GM06990 (cell line): ENCODE measurements at regions not wholly inside any gene's neighbourhood (a gene's known extent, or its start where the extent isn't known, plus 50 kb on each side); places are given as distances from the start of the nearest gene placed in this dataset.

Experiments
- DNase-seq: peaks from one replicate; pipeline ENCODE4 v3.0.0-alpha.2; 2011; ENCODE audit not compliant: insufficient read length; ENCODE audit errors: extremely low read depth
- H3K27me3 ChIP-seq: replicated peaks from 2 replicates; pipeline ENCODE4 v1.6.0; 2011; ENCODE audit warnings: low read length; ENCODE audit not compliant: control insufficient read depth, insufficient read depth
- H3K36me3 ChIP-seq: 2 replicates; pipeline ENCODE4 v1.5.1; 2011; ENCODE audit warnings: low read length; ENCODE audit not compliant: control insufficient read depth, insufficient read depth
- H3K4me3 ChIP-seq: replicated peaks from 2 replicates; pipeline ENCODE4 v1.5.1; 2011; ENCODE audit warnings: low read depth, mild to moderate bottlenecking, control low read depth, low read length
- CTCF ChIP-seq: IDR thresholded peaks from 2 replicates; pipeline ENCODE4 v1.5.1; 2011; ENCODE audit warnings: low read length, control low read depth, mild to moderate bottlenecking, inconsistent platforms; ENCODE audit not compliant: insufficient read depth, poor library complexity, severe bottlenecking

- Histone ChIP-seq H3K4me3 (no peak overlapping the region), H3K36me3 (no peaks in the 10 kb centered on the region), H3K27me3 (no peaks in the 10 kb centered on the region)
- DNase-seq, result no peak
- TF ChIP-seq CTCF, result no peak
Measured at GRCh38 chr11:127109796-127110480, 109.4 kb upstream of the KIRREL3 start.

GRCh38 chr11:127108838-127109237 is 108.3 kb upstream of the KIRREL3 start:
- Histone ChIP-seq H3K4me3 (no peak overlapping the region), H3K36me3 (no peaks in the 10 kb centered on the region), H3K27me3 (no peaks in the 10 kb centered on the region)
- no peak for DNase-seq
- TF ChIP-seq CTCF, result no peak

GRCh38 chr11:127106938-127107337 is 106.4 kb upstream of the KIRREL3 start:
- DNase-seq, result no peak
- Histone ChIP-seq H3K4me3 (no peak overlapping the region), H3K36me3 (no peaks in the 10 kb centered on the region), H3K27me3 (no peaks in the 10 kb centered on the region)
- no peak for TF ChIP-seq CTCF

GRCh38 chr11:127105593-127106541 is 105.3 kb upstream of the KIRREL3 start:
- H3K36me3 ChIP-seq, result no peaks in the 10 kb centered on the region
- no peak overlapping the region for H3K4me3 ChIP-seq
- TF ChIP-seq CTCF, result no peak
- DNase-seq, result no peak
- H3K27me3 ChIP-seq, result no peaks in the 10 kb centered on the region

GRCh38 chr11:127103586-127104388 is 103.2 kb upstream of the KIRREL3 start:
- Histone ChIP-seq H3K4me3 (no peak overlapping the region), H3K36me3 (no peaks in the 10 kb centered on the region), H3K27me3 (no peaks in the 10 kb centered on the region)
- no peak for TF ChIP-seq CTCF
- no peak for DNase-seq
